K562 (cell line): ENCODE measurements at regions not wholly inside any gene's neighbourhood (a gene's known extent, or its start where the extent isn't known, plus 50 kb on each side); places are given as distances from the start of the nearest gene placed in this dataset.

Experiments used
- MITF ChIP-seq: IDR thresholded peaks from 2 replicates; pipeline ENCODE4 v1.6.1; 2014; ENCODE audit warnings: antibody characterized with exemption
- RAD21 ChIP-seq, 2 experiments: fragments of 250-450 bp in 1 of 2; fragments of 450-650 bp in 1 of 2; sonication (Bioruptor Pico) in 1 of 2; formaldehyde crosslinking in 1 of 2; IDR thresholded peaks in 1 of 2; conservative IDR thresholded peaks in 1 of 2; 2 replicates each; pipeline versions ENCODE4 v1.4.0 to v1.8.0; 2020 to 2022; ENCODE audit warnings: mild to moderate bottlenecking in 2 of 2, moderate library complexity in 1 of 2
- REST ChIP-seq, 2 experiments: fragments of 450-650 bp; formaldehyde crosslinking in 1 of 2; IDR thresholded peaks; 2 replicates each; pipeline versions ENCODE4 v1.4.0 to v1.6.1; 2014 to 2020; ENCODE audit warnings: mild to moderate bottlenecking in 2 of 2, borderline replicate concordance in 1 of 2, low read depth in 1 of 2

- TF ChIP-seq REST (IDR thresholded peaks at IDR 0.05; ENCODE audit: borderline replicate concordance) (peak; percentile 18; the same call in 1 of the 2 replicates), REST (CRISPR knock-in tag; IDR thresholded peaks at IDR 0.05; ENCODE audit: low read depth) (no peak), MITF (no peak), RAD21 (CRISPR knock-in tag; conservative IDR thresholded peaks at IDR 0.05 in 1 of 2, IDR thresholded peaks at IDR 0.05 in 1 of 2) (peak; percentile 41 to 60)
These were observed 161.8 kb downstream of the SOCS6 start (continued) for GRCh38 chr18:70450426-70451253.
